IPS DF 19.7 (cell line): ENCODE measurements at regions not wholly inside any gene's neighbourhood (a gene's known extent, or its start where the extent isn't known, plus 50 kb on each side); places are given as distances from the start of the nearest gene placed in this dataset.

Experiments
- DNase-seq: peaks from one replicate; pipeline ENCODE4 v3.0.0-alpha.2; 2013; ENCODE audit warnings: low read depth, low spot score

GRCh38 chr2:173818285-173818684, 146.9 kb downstream of the SP3 start:
- DNase-seq: no peak

DNA sequence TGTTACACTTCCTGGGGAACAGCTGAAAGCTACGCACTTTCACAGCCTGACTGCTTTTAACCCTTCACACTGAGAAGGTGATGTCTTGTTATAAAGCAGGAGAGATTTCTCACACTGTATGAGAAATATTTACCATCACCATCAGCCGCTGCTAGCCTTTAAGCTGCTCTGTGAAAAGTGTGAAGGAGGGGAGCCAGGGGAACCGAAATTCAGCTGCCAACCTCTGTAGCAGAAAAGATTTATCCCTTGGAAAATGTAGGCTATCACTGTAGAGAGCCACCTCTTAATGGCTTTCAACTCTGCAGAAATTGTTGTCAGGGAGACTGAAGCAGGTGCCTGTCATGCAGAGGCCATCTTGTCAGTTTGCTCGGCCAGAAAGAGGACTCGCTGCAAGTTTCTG, 145.3 kb downstream of the SP3 start:
- no peak for DNase-seq

GRCh38 chr2:173821451-173821850, 143.7 kb downstream of the SP3 start:
- no peak for DNase-seq

DNA sequence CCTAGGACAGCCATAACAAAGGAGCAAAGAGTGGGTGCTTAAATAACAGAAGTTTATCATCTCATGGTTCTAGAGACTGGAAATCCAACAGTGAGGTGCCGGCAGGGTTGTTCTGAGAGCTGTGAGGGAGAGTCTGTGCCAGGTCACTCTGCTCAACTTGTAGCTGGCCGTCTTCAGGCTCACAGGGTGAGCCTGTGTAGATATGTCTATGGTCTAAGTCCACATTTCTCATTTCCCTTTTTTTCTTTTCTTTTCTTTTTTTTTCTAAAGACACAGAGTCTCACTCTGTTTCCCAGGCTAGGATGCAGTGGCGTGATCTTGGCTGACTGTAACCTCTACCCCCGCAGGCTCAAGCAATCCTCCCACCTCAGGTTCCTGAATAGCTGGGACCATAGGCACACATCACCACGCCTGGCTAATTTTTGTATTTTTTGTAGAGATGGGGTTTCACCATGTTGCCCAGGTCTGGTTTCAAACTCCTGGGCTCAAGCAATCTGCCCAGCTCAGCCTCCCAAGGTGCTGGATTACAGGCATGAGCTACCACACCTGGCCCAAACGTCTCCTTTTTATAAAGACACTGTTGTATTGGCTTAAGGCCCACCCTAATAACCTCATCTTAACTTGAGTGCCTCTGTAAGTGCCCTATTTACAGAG, 142.2 kb downstream of the SP3 start:
- no peak for DNase-seq

- DNase-seq: no peak
These were observed 141.6 kb downstream of the SP3 start for GRCh38 chr2:173823543-173823939.

DNA sequence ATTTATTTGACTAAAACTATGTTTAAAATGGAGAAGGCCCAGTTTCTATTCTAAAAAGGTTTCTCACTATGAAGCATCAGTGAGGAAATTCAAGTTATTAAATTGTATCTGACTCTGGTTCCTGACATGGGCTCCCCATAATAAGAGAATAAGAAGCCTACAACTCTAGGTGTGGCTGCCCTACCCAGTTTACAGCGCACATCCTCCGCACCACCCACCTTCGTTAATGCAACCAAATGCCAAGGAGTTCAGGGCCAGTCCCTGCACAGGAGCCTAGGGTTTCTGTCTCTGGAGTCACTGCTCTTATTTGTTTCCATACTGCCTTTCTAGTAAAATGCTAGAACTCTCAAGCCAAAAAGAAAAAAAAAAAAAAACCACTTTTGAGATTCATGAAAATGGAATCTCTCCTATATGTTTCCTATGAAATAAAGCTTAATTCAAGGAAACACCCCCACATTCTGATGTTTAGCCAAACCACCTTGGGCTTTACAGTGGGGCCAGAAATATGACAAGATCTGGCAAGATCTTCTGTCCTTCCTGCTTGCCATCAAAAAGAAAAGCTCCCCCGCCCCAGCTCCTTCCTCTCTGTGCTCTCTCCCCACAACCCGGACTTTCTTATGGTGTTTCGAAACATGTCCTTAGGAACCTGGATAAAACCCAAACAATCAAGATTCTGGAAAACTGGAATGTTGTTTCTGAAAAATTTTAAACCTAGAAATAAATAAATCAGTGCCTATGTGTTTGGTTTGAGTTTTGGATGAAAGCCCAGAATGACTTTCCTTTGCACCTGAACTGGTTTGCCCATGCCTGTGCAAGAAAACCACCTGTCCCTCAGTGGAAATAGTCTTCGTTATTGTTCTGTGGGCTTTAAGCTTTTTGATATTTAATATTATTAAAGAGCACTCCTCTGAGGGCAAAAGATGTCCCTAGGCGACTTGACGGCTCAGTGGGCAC, 136.7 kb downstream of the SP3 start:
- DNase-seq: no peak

- DNase-seq: no peak
These were observed 135.4 kb downstream of the SP3 start for GRCh38 chr2:173829727-173830126.

GRCh38 chr2:173830170-173830569, 135.0 kb downstream of the SP3 start:
- no peak for DNase-seq

GRCh38 chr2:173831312-173832229, 133.6 kb downstream of the SP3 start:
- DNase-seq: no peak

DNA sequence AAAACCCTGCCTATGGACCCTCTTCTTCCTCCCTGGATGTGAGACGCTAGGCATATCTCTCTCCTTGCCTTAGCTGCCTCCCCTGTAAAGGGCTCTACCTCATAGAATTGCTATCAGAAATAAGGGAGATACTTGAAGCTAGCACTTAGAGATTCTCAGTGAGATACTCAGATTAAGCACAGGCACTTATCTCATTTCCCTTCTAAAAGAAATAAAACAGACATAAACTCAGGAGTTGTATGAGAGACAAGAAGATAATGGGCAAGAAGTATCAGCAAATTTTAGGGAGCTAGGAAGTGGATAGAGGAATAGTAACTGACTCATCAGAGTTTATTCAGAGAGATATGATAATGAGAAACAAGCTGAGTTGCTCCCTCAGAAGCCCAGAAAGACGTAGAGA, 131.0 kb downstream of the SP3 start:
- no peak for DNase-seq

DNA sequence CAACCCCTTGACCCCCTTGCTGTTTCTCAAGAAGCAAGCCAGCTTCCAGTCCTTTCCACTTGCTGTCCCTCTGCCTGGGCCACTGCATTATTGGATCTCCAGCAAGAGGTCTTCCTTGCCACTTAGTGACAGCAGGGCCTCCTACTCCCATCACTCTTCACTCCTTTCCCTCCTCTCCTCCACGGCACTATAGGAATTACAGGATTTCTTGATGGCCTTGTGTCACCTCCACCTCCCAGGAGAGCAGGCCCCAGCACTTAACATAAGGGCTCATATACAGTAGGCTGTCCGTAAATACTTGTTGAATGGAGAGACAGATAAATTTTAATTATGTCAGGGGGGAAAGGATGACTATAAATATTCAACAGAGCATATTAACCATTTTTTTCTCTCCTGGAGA, 129.4 kb downstream of the SP3 start:
- DNase-seq: no peak

GRCh38 chr2:173841110-173841509, 124.1 kb downstream of the SP3 start:
- DNase-seq: no peak

DNA sequence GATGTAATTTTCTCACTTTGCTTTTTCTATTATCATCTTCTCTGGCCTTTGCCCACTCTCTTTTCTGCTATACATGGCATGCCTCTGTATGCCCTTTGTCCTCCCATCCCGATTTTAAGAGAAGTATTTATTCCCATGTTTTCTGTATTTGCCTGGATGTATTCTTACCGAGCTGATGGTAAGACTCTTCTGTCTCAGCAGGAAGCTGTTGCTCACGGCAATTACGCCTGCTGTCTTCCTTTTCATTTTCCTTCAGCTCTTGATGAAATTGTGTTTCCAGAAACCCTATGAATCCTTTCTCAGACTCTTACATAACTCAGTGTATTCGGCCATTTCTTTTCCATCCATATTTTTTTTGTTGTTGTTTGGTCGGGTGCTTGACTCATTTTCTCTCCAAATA, 121.6 kb downstream of the SP3 start:
- no peak for DNase-seq

DNA sequence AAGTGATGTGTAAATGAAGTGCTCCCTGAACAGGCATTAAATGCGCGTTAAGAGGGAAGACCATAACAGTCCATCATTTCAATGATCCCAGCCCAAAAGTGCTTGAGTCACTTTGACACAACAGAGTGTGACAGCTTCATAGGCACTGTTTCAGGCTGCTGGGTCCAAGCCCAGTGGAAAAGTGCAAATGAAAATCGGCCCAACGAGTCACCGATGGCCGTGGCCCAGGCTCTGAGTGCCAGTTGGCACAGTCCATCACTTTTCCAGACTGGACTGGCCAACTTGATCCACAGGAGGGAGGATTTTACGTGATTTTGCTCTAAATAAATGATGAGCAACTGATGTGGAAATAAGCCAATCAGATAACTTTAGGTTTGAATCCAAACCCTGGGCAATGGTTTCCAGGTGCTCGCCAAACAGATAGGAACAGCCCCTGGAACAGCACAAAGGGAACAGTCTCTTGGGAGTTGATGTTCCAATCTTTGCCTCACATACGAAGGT, 114.0 kb downstream of the SP3 start:
- DNase-seq: no peak

- DNase-seq: no peak
These were observed 111.0 kb downstream of the SP3 start for GRCh38 chr2:173854141-173854540.

- DNase-seq: no peak
These were observed 110.3 kb downstream of the SP3 start for GRCh38 chr2:173854840-173855239.

DNA sequence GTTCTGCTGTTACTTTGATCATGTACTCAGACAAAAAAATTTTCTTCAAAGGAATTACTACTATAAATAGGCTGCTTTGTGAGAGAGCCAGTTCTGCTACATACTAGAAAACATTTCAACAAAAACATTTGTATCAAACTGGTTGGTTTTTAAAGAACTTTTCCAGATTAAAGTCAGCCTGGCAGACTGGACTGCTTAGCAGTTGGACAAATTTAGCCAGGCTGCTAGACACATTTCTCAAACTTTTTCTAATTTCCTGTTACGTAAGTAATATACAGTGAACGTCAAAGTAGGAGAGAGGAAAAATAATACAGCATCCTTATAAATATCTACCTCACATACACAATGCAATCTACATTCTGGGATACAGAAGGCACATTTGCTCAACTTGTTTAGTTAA, 109.5 kb downstream of the SP3 start:
- no peak for DNase-seq
